GM18511 (cell line): ENCODE measurements at regions not wholly inside any gene's neighbourhood (a gene's known extent, or its start where the extent isn't known, plus 50 kb on each side); places are given as distances from the start of the nearest gene placed in this dataset.

Experiments used
- ATAC-seq: cut with Tn5 transposase; IDR thresholded peaks from one replicate; pipeline ENCODE4 v1.9.1; 2021; ENCODE audit warnings: mild to moderate bottlenecking, moderate library complexity; ENCODE audit not compliant: unreplicated experiment

GRCh38 chr2:66036948-66037347 is 398.0 kb upstream of the MEIS1 start:
- ATAC-seq: no peak

- ATAC-seq: no peak
Observed at GRCh38 chr2:66034467-66034866, 400.5 kb upstream of the MEIS1 start.

DNA sequence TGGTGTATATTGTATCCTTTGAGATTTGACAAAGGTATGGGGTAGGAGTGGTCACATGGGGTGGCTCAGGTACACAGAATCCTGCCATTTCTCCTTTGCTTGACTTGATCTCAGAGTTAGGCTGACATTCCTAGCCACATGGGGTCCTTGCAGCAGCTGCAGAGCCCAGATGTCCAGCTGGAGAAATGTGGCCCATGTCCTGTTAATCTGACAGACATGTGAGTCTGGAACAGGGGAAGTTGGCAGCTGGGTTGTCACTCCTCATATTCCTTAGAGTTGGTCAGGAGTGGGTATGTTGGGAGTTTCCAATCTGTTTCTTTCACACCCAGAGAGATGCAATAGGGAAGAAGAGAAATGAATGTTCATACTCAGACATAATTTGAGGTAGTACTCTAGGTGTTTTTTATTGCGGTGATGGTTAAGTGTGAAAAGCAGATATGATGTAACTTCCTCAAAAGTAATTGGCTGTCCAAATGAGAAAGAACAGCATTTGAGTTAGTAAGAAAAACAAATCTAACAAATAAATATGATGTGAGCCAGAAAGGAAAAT is 402.6 kb upstream of the MEIS1 start:
- no peak for ATAC-seq

GRCh38 chr2:66031236-66031635 is 403.7 kb upstream of the MEIS1 start:
- ATAC-seq: no peak

GRCh38 chr2:66030553-66030952 is 404.4 kb upstream of the MEIS1 start:
- no peak for ATAC-seq

- ATAC-seq: no peak
Observed at GRCh38 chr2:66024391-66024790, 410.5 kb upstream of the MEIS1 start.

GRCh38 chr2:66021296-66021695 is 413.6 kb upstream of the MEIS1 start:
- ATAC-seq: no peak

GRCh38 chr2:66017763-66018162 is 417.2 kb upstream of the MEIS1 start:
- ATAC-seq: no peak

DNA sequence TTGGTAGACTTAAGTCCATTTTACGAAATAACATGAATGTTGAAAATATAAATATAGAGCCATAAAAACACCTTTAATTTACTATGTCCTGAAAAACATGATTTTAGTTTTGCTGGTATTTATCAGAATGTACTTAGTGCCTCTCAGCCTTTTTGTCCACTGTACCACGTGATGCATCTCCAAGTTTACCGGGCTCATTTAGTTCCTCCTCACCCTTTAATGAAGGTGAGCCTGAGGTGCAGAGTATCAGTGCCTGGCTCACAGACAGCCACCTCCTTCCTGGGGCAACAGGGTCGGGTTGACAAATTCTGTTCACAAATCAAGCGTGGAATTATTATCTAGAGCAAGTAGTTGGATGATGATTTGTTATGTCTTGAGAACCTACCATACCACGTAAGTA is 420.5 kb upstream of the MEIS1 start:
- ATAC-seq: no peak

DNA sequence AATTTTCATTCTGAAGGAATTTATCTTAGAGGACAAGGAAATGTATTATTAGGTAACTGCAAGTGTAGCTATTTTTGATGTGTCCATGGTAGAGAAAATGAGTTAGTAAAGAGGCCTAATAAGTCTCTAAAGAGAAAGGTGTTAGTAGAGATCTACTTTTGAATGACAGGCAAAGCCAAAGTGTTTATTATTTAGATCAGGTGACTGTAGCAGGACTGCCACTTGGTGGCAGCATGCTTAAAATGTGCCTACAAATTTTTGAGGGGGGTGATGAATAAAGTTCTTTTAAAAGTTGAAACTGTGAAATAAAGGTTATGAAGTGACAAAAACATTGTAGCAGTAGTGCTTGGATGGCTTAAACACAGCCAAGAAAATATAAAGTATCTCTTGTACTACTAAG is 421.5 kb upstream of the MEIS1 start:
- no peak for ATAC-seq

DNA sequence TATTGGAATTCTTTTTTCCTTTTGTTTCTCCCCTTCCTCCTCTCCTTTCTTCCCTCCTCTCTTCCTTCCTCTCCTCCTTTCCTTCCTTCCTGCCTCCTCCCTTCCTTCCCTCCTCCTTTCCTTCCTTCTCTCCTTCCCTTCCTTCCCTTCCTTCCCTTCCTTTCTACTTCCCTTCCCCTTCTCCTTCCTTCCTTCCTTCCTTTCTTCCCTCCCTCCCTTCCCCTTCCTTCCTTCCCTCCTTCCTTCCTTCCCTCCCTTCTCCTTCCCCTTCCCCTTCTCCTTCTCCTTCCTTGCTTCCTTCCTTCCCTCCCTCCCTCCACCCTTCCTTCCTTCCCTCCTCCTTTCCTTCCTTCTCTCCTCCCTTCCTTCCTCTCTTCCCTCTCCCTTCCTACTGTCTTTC is 431.0 kb upstream of the MEIS1 start:
- no peak for ATAC-seq

DNA sequence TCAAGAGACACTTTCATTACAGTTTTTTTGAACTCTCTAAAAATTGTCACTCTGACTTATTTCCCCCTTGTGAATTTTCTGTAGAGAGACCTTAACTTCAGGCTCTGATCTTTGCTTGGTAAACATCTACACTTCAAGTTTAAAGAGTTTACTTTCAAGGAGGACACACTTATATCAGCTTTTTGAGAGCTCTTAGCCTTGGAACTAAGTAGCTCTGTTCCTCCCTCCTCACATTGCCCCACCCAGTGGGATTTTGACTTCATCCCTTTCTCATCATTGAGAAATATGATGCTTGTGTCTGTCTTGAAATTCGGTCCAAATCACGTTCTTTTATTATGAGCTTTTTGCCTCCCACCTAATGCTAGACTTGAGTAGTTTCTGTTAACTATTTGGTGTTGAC is 433.4 kb upstream of the MEIS1 start:
- ATAC-seq: no peak

DNA sequence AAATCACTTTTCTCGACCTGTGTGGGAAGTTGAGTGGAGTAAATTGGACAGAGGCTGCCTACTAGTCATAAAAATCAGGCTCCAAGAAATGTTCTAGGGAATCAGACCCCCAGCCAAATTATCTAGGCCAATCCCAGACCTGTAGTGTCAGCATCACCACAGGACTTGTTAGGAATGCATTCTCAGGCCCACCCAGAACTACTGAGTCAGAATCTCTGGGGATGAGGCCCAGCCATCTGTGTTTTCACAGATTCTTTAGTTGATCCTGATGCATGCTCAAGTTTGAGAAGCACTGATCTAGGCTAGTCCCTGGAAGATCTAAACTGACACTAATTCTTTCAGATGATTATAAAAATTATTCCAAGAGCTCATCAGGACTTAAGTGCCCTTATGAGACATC is 434.0 kb upstream of the MEIS1 start:
- no peak for ATAC-seq

DNA sequence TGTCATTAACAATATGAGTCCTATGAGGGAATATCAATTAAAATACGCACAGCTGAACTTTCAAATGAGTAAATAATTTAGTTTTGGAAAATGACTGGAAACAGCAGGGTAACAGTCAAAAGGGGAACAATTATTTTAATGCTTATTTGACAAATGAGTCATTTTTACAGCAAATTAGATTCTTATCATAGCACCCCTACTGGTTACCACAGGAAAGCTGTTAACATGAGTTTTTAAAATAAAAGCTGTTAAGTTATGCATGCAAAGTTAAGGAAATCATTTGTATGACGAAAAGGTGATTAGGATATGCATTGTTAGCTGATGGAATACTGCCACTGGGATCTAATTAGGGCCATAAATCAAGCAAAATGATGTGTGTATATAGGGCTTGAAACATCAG is 435.1 kb upstream of the MEIS1 start:
- no peak for ATAC-seq

GRCh38 chr2:65999103-65999502 is 435.8 kb upstream of the MEIS1 start:
- ATAC-seq: no peak

DNA sequence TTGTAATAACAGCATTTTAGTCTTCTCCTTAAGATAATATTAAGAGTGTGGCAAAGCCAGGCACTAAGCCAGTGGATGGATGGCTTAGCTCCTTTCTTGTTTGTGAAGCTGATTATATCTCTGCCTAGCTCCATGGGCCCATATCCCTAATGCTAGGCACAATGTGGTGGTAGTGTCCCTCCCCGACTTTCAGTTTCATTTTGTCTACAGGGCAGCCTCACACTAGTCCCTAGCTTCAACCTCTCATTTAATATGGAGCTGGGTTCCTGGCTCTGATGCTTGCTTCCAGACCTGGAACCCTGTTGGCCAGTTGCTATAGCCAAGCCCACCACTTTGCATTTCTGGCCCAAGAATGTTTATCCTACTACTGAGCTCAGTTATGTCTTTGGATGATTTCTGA is 437.0 kb upstream of the MEIS1 start:
- ATAC-seq: no peak

DNA sequence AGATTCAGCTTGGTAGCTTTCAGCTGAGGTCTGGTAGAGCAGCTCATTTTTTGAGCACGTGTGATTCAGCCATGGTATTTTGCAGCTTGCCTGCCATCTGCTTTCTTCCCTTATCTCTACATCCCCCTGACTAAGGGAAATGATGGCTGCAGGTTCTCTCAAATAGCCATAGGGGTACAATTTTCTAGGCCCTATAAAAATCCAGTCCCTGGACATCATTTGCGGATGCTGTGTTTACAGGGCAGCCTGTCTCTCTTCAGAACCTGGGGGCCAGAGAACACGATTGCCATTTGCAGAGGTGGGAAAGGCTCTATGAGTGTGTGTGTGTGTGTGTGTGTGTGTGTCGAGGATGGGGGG is 442.7 kb upstream of the MEIS1 start:
- ATAC-seq: no peak

GRCh38 chr2:65991381-65992197 is 443.3 kb upstream of the MEIS1 start:
- ATAC-seq: no peak

GRCh38 chr2:65985986-65986385 is 448.9 kb upstream of the MEIS1 start:
- no peak for ATAC-seq

DNA sequence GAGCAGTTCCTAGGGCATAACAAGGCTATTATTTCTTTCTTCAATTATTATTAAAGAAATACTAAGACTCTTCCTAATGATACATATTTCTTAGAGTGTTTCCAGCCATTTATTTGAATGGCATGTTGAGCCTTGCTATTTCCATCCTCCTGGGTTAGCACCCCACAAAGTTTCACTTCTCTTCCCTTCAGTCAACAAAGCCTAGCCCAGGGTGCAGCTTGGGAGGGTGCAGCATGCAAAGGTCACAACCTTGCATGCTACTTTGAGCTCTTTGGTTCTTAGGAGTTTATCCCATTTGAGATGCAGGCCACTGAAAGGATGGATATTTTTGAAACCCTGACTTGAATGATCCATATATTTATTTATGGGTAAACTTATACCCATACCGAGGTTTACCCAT is 454.4 kb upstream of the MEIS1 start:
- no peak for ATAC-seq

GRCh38 chr2:65979446-65979845 is 455.5 kb upstream of the MEIS1 start:
- ATAC-seq: no peak

- ATAC-seq: no peak
Observed at GRCh38 chr2:65974067-65974723, 460.7 kb upstream of the MEIS1 start.
